Neural cell (in vitro differentiated cells): ENCODE measurements at regions not wholly inside any gene's neighbourhood (a gene's known extent, or its start where the extent isn't known, plus 50 kb on each side); places are given as distances from the start of the nearest gene placed in this dataset.

Experiments
- EP300 ChIP-seq: fragments of 450-650 bp; conservative IDR thresholded peaks from 2 replicates; pipeline ENCODE4 v1.6.1; 2014; ENCODE audit warnings: antibody characterized with exemption, mild to moderate bottlenecking, moderate library complexity; ENCODE audit not compliant: poor library complexity, severe bottlenecking
- EZH2 ChIP-seq: fragments of 200-600, 300-800 bp; shearing (Covaris generic), sonication (generic); IDR thresholded peaks from 2 replicates; pipeline ENCODE4 v1.6.1; 2014; ENCODE audit warnings: antibody characterized with exemption, low read length, borderline replicate concordance, mild to moderate bottlenecking; ENCODE audit not compliant: insufficient read depth, poor library complexity, severe bottlenecking
- POLR2AphosphoS5 ChIP-seq: IDR thresholded peaks from 2 replicates; pipeline ENCODE4 v1.6.1; 2012
- RAD21 ChIP-seq: fragments of 450-650 bp; conservative IDR thresholded peaks from 2 replicates; pipeline ENCODE4 v1.6.1; 2014; ENCODE audit warnings: antibody characterized with exemption, mild to moderate bottlenecking, moderate library complexity
- SMC3 ChIP-seq: fragments of 450-650 bp; conservative IDR thresholded peaks from 2 replicates; pipeline ENCODE4 v1.6.1; 2014; ENCODE audit warnings: antibody characterized with exemption, mild to moderate bottlenecking, moderate library complexity; ENCODE audit not compliant: poor library complexity
- TAF1 ChIP-seq: IDR thresholded peaks from 2 replicates; pipeline ENCODE4 v1.6.1; 2012; ENCODE audit warnings: low read depth
- TF ChIP-seq, protein P1 (sequence below): fragments of 450-650 bp; IDR thresholded peaks from 2 replicates; pipeline ENCODE4 v1.5.1; 2014; ENCODE audit warnings: antibody characterized with exemption, mild to moderate bottlenecking, moderate library complexity; ENCODE audit not compliant: poor library complexity, severe bottlenecking
- TF ChIP-seq, protein P2 (sequence below): IDR thresholded peaks from 2 replicates; pipeline ENCODE4 v1.6.1; 2012; ENCODE audit warnings: borderline replicate concordance

DNA sequence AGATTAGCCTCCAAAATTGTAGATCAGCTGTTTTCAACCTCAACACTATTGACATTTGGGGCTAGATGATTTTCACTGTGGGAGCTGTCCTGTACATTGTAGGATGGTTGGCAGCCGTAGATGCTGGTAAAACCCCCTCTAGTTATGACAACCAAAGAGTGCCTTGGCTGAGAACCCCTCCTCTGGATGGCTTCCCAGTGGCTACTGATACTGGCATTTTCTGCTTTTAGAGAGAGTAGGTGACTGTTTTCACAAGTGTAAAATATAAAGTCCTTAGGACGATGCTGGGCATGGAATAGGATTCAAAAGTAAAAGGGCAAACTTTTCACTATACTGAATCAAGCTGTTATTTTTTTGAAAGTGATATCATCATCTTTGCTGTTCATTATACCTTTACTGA, 1048.8 kb upstream of the EEF2KMT start:
- TF ChIP-seq, protein P1, sequence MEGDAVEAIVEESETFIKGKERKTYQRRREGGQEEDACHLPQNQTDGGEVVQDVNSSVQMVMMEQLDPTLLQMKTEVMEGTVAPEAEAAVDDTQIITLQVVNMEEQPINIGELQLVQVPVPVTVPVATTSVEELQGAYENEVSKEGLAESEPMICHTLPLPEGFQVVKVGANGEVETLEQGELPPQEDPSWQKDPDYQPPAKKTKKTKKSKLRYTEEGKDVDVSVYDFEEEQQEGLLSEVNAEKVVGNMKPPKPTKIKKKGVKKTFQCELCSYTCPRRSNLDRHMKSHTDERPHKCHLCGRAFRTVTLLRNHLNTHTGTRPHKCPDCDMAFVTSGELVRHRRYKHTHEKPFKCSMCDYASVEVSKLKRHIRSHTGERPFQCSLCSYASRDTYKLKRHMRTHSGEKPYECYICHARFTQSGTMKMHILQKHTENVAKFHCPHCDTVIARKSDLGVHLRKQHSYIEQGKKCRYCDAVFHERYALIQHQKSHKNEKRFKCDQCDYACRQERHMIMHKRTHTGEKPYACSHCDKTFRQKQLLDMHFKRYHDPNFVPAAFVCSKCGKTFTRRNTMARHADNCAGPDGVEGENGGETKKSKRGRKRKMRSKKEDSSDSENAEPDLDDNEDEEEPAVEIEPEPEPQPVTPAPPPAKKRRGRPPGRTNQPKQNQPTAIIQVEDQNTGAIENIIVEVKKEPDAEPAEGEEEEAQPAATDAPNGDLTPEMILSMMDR, result no peak
- TF ChIP-seq TAF1 (no peak), EZH2 (no peak), EP300 (no peak), POLR2AphosphoS5 (no peak), SMC3 (no peak), RAD21 (no peak)
- TF ChIP-seq, protein P2, sequence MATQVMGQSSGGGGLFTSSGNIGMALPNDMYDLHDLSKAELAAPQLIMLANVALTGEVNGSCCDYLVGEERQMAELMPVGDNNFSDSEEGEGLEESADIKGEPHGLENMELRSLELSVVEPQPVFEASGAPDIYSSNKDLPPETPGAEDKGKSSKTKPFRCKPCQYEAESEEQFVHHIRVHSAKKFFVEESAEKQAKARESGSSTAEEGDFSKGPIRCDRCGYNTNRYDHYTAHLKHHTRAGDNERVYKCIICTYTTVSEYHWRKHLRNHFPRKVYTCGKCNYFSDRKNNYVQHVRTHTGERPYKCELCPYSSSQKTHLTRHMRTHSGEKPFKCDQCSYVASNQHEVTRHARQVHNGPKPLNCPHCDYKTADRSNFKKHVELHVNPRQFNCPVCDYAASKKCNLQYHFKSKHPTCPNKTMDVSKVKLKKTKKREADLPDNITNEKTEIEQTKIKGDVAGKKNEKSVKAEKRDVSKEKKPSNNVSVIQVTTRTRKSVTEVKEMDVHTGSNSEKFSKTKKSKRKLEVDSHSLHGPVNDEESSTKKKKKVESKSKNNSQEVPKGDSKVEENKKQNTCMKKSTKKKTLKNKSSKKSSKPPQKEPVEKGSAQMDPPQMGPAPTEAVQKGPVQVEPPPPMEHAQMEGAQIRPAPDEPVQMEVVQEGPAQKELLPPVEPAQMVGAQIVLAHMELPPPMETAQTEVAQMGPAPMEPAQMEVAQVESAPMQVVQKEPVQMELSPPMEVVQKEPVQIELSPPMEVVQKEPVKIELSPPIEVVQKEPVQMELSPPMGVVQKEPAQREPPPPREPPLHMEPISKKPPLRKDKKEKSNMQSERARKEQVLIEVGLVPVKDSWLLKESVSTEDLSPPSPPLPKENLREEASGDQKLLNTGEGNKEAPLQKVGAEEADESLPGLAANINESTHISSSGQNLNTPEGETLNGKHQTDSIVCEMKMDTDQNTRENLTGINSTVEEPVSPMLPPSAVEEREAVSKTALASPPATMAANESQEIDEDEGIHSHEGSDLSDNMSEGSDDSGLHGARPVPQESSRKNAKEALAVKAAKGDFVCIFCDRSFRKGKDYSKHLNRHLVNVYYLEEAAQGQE, result no peak
